Neural progenitor cell (in vitro differentiated cells): ENCODE measurements at regions not wholly inside any gene's neighbourhood (a gene's known extent, or its start where the extent isn't known, plus 50 kb on each side); places are given as distances from the start of the nearest gene placed in this dataset.

Experiments
- DNase-seq: peaks from one replicate; pipeline ENCODE4 v3.0.0-alpha.2; 2016; ENCODE audit warnings: low spot score
- H2AFZ ChIP-seq: fragments of 200-600 bp; sonication (generic); replicated peaks from 2 replicates; pipeline ENCODE4 v1.6.1; 2016; ENCODE audit warnings: antibody characterized with exemption
- H3F3A ChIP-seq: fragments of 200-600 bp; sonication (generic); 2 replicates; pipeline ENCODE4 v1.6.1; 2016; ENCODE audit warnings: antibody characterized with exemption, low read depth
- H3K27ac ChIP-seq: fragments of 200-600 bp; sonication (generic); 2 replicates; pipeline ENCODE4 v1.5.1; 2016; ENCODE audit warnings: mild to moderate bottlenecking
- H3K27me3 ChIP-seq: fragments of 200-600 bp; sonication (generic); 2 replicates; pipeline ENCODE4 v1.6.1; 2016; ENCODE audit warnings: mild to moderate bottlenecking, moderate library complexity
- H3K36me3 ChIP-seq: fragments of 200-600 bp; sonication (generic); 2 replicates; pipeline ENCODE4 v1.5.1; 2016
- H3K4me1 ChIP-seq: fragments of 200-600 bp; sonication (generic); 2 replicates; pipeline ENCODE4 v1.6.1; 2016; ENCODE audit warnings: mixed run types
- H3K4me2 ChIP-seq: fragments of 200-600 bp; sonication (generic); 2 replicates; pipeline ENCODE4 v1.6.1; 2016
- H3K4me3 ChIP-seq: fragments of 200-600 bp; sonication (generic); 2 replicates; pipeline ENCODE4 v1.5.1; 2016
- H3K79me2 ChIP-seq: fragments of 200-600 bp; sonication (generic); 2 replicates; pipeline ENCODE4 v1.6.1; 2016; ENCODE audit warnings: low read depth
- H3K9ac ChIP-seq: fragments of 200-600 bp; sonication (generic); 2 replicates; pipeline ENCODE4 v1.6.1; 2016
- H3K9me3 ChIP-seq: fragments of 200-600 bp; sonication (generic); 2 replicates; pipeline ENCODE4 v1.5.1; 2016; ENCODE audit warnings: low read depth
- H4K20me1 ChIP-seq: fragments of 200-600 bp; sonication (generic); 2 replicates; pipeline ENCODE4 v1.6.1; 2016; ENCODE audit warnings: low read depth
- H3K27ac Mint-ChIP-seq: 3 replicates; pipeline ENCODE4 v1.8.0; 2021; ENCODE audit warnings: mixed read lengths
- H3K27me3 Mint-ChIP-seq: 2 replicates; pipeline ENCODE4 v1.8.0; 2022; ENCODE audit warnings: low read depth, mild to moderate bottlenecking, inconsistent platforms, moderate library complexity, mixed read lengths; ENCODE audit not compliant: insufficient read depth
- H3K36me3 Mint-ChIP-seq: 3 replicates; pipeline ENCODE4 v1.8.0; 2021; ENCODE audit warnings: mixed read lengths
- H3K4me1 Mint-ChIP-seq: 3 replicates; pipeline ENCODE4 v1.8.0; 2021; ENCODE audit warnings: mixed read lengths
- H3K4me3 Mint-ChIP-seq: 3 replicates; pipeline ENCODE4 v1.8.0; 2021; ENCODE audit warnings: mild to moderate bottlenecking, moderate library complexity, mixed read lengths
- H3K9me3 Mint-ChIP-seq: 3 replicates; pipeline ENCODE4 v1.8.0; 2020; ENCODE audit warnings: mixed read lengths
- CTCF ChIP-seq: fragments of 200-600 bp; sonication (generic); IDR thresholded peaks from 2 replicates; pipeline ENCODE4 v1.5.1; 2017; ENCODE audit warnings: antibody characterized with exemption, mild to moderate bottlenecking
- EZH2 ChIP-seq: fragments of 200-600 bp; sonication (generic); IDR thresholded peaks from 2 replicates; pipeline ENCODE4 v1.6.1; 2017; ENCODE audit warnings: antibody characterized with exemption, mild to moderate bottlenecking, moderate library complexity
- EZH2phosphoT487 ChIP-seq: fragments of 200-600 bp; sonication (generic); IDR thresholded peaks from 2 replicates; pipeline ENCODE4 v1.6.1; 2017; ENCODE audit warnings: antibody characterized with exemption

- H3K27ac Mint-ChIP-seq, result no peak overlapping the region
- H3K4me1 Mint-ChIP-seq, result no peaks in the 10 kb centered on the region
- H3K4me3 Mint-ChIP-seq, result no peak overlapping the region
- Histone ChIP-seq H3K9me3 (no peaks in the 10 kb centered on the region), H3K27ac (no peak overlapping the region), H3K79me2 (no peaks in the 10 kb centered on the region), H3K9ac (no peak overlapping the region), H4K20me1 (no peaks in the 10 kb centered on the region), H3K4me3 (no peak overlapping the region), H3K4me2 (no peak overlapping the region), H3K4me1 (no peaks in the 10 kb centered on the region), H2AFZ (no peak overlapping the region), H3K27me3 (no peaks in the 10 kb centered on the region), H3F3A (no peaks in the 10 kb centered on the region), H3K36me3 (no peaks in the 10 kb centered on the region)
- DNase-seq, result no peak
- no peaks in the 10 kb centered on the region for H3K36me3 Mint-ChIP-seq
- TF ChIP-seq EZH2 (no peak), EZH2phosphoT487 (no peak), CTCF (no peak)
- no peaks in the 10 kb centered on the region for H3K27me3 Mint-ChIP-seq
- no peaks in the 10 kb centered on the region for H3K9me3 Mint-ChIP-seq
Observed at GRCh38 chr3:152105446-152105845, 163.3 kb upstream of the MBNL1 start.

GRCh38 chr3:152109038-152109437 is 159.7 kb upstream of the MBNL1 start:
- no peaks in the 10 kb centered on the region for H3K9me3 Mint-ChIP-seq
- Histone ChIP-seq H3K4me1 (no peaks in the 10 kb centered on the region), H3K9ac (no peak overlapping the region), H3K36me3 (no peaks in the 10 kb centered on the region), H3K4me3 (no peak overlapping the region), H3K27ac (no peak overlapping the region), H2AFZ (no peak overlapping the region), H3K79me2 (no peaks in the 10 kb centered on the region), H3K4me2 (no peak overlapping the region), H3F3A (no peaks in the 10 kb centered on the region), H3K9me3 (no peaks in the 10 kb centered on the region), H3K27me3 (no peaks in the 10 kb centered on the region), H4K20me1 (no peaks in the 10 kb centered on the region)
- no peak overlapping the region for H3K4me3 Mint-ChIP-seq
- no peak overlapping the region for H3K27ac Mint-ChIP-seq
- no peak for TF ChIP-seq EZH2
- no peak for TF ChIP-seq EZH2phosphoT487
- no peak for TF ChIP-seq CTCF
- H3K36me3 Mint-ChIP-seq, result no peaks in the 10 kb centered on the region
- H3K4me1 Mint-ChIP-seq, result no peaks in the 10 kb centered on the region
- no peak for DNase-seq
- no peaks in the 10 kb centered on the region for H3K27me3 Mint-ChIP-seq

- peaks cover 3% of the 10 kb centered on the region for H3K9me3 Mint-ChIP-seq
- H3K4me1 Mint-ChIP-seq, result no peaks in the 10 kb centered on the region
- DNase-seq, result no peak
- no peaks in the 10 kb centered on the region for H3K79me2 ChIP-seq
- no peak overlapping the region for H3K4me2 ChIP-seq
- no peak overlapping the region for H3K4me3 Mint-ChIP-seq
- H3K4me1 ChIP-seq, result no peaks in the 10 kb centered on the region
- H3K36me3 ChIP-seq, result no peaks in the 10 kb centered on the region
- H3K4me3 ChIP-seq, result no peak overlapping the region
- H3K36me3 Mint-ChIP-seq, result no peaks in the 10 kb centered on the region
- H4K20me1 ChIP-seq, result no peaks in the 10 kb centered on the region
- no peak overlapping the region for H2AFZ ChIP-seq
- H3K9ac ChIP-seq, result no peak overlapping the region
- no peak overlapping the region for H3K27ac ChIP-seq
- no peaks in the 10 kb centered on the region for H3K27me3 ChIP-seq
- no peak overlapping the region for H3K27ac Mint-ChIP-seq
- no peaks in the 10 kb centered on the region for H3K9me3 ChIP-seq
- TF ChIP-seq EZH2phosphoT487 (no peak), EZH2 (no peak), CTCF (no peak)
- peaks cover 4% of the 10 kb centered on the region for H3K27me3 Mint-ChIP-seq
- no peaks in the 10 kb centered on the region for H3F3A ChIP-seq
Observed at GRCh38 chr3:152113413-152113812, 155.3 kb upstream of the MBNL1 start.
